HG03457 (cell line): ENCODE measurements at regions not wholly inside any gene's neighbourhood (a gene's known extent, or its start where the extent isn't known, plus 50 kb on each side); places are given as distances from the start of the nearest gene placed in this dataset.
"Not testable (repeated sequence)": the region's sequence is repeated elsewhere in the genome, so short reads cannot be mapped to it uniquely, and the experiment has no call there.

Experiments
- ATAC-seq: cut with Tn5 transposase; IDR thresholded peaks from one replicate; pipeline ENCODE4 v1.9.1; 2021; ENCODE audit warnings: moderate number of reproducible peaks; ENCODE audit not compliant: unreplicated experiment

DNA sequence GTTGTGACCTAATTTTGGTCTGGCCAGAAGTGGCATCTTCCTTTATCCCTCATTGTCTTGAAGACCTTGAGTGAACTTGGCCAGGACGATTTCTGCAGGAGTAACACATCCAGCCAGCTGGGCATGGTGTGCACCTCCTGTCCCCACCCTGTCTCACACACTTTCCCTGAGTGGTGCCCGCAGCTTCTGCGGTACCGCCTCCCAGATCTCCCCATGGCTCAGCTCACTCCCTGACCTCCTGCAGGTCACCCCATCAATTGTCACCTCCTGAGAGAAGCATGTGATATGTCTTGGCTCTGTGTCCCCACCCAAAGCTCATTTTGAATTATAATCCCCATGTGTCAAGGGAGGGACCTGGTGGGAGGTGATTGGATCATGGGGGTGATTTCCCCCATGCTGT is 50.2 kb upstream of the TP53I11 start:
- ATAC-seq: no peak

GRCh38 chr11:45001466-45002165 is 50.9 kb upstream of the TP53I11 start:
- no peak for ATAC-seq

- no peak for ATAC-seq
These were observed 54.4 kb upstream of the TP53I11 start for GRCh38 chr11:45005106-45005505.

- ATAC-seq: no peak
These were observed 56.3 kb upstream of the TP53I11 start for GRCh38 chr11:45007011-45007410.

DNA sequence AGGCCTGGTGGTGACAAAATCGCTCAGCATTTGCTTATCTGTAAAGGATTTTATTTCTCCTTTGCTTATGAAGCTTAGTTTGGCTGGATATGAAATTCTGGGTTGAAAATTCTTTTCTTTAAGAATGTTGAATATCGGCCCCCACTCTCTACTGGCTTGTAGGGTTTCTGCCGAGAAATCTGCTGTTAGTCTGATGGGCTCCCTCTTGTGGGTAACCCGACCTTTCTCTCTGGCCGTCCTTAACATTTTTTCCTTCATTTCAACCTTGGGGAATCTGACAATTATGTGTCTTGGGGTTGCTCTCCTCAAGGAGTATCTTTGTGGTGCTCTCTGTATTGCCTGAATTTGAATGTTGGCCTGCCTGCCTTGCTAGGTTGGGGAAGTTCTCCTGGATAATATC is 65.3 kb upstream of the TP53I11 start:
- not testable (repeated sequence) for ATAC-seq

- ATAC-seq: not testable (repeated sequence)
These were observed 65.8 kb upstream of the TP53I11 start for GRCh38 chr11:45016446-45016845.

DNA sequence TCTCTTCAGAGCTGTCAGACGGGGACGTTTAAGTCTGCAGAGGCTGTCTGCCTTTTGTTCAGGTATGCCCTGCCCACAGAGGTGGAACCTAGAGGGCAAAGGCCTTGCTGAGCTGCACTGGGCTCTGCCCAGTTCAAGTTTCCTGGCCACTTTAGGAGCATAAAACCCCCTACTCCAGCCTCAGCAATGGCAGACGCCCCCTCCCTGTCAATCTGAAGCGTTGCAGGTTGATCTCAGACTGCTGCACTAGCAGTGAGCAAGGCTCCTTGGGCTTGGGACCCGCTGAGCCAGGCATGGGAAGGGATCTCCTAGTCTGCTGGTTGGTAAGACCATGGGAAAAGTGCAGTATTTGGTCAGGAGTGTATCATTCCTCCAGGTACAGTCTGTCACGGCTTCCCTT is 66.6 kb upstream of the TP53I11 start:
- no peak for ATAC-seq

DNA sequence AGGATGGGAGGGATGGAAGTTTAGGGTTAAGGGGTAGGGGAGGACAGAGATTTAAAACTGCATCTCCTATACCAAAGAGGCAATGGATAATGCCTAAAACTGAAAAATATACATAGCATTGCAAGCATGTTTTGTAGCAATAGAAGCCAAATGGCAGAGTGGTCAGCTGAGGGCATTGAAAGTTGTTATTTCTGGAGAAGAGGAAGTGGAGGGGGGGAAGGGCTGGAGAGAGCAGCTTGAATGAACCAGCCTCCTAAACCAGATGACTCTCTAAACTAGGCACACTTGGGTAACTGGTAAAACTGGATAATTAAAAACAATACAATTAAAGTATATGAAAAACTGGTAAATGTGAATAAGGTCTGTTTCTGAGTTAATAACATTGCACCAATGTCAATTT is 70.3 kb upstream of the TP53I11 start:
- no peak for ATAC-seq

DNA sequence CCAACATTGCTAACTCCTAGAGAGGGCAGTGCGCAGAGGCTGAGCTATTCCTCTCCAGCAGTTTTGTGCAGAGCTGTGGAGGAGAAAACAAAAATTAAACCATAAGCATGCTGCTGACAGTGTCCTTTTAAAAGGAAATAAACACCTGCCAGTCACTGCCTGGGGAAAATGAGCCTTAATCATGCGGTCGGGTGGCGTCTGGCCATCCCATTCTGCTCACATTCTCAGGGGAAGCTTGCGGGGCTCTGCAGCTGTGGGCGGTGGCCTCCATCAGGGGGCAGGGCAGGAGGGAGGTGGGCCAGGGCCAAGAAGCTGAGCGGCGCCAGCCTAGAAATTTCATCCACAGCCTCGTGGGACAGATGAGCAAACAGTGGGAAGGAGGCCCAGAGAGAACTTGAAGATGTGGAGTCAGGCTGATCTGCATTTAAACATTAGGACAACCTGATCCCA is 71.0 kb upstream of the TP53I11 start:
- no peak for ATAC-seq

GRCh38 chr11:45022294-45023064 is 71.8 kb upstream of the TP53I11 start:
- ATAC-seq: no peak

DNA sequence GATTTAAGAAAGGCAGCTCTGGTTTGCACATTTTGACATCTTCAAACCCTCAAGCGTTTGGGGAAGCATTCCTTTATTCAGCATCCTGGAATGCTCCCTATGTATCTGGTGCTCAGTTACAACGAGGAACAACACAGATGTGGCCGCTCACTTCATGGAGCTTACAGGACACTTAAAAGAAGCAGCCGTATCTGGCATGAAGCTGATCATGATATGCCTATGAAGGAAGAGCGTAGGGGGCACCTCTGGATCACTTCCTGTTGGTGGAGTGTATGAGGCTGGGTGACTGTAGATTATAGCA is 72.3 kb upstream of the TP53I11 start:
- no peak for ATAC-seq

DNA sequence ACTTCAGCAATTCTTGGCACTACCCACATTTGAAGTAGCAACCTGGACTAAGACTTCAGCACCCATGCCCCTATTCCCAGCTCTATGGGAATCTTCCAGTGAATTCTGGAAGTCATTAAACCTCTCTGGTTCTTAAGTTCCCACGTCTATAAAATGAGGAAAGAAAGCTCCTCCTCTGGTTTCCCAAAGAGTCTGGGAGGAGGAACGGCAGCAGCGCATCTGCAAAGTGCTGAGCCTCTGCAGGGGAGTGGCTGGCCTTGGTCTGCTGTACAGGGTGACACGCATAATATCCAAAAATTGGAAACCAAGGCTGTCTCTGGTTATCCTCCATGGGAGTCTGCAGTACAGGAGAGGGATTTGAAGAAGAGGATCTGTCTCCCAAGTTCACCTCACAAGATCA is 73.6 kb upstream of the TP53I11 start:
- ATAC-seq: no peak

DNA sequence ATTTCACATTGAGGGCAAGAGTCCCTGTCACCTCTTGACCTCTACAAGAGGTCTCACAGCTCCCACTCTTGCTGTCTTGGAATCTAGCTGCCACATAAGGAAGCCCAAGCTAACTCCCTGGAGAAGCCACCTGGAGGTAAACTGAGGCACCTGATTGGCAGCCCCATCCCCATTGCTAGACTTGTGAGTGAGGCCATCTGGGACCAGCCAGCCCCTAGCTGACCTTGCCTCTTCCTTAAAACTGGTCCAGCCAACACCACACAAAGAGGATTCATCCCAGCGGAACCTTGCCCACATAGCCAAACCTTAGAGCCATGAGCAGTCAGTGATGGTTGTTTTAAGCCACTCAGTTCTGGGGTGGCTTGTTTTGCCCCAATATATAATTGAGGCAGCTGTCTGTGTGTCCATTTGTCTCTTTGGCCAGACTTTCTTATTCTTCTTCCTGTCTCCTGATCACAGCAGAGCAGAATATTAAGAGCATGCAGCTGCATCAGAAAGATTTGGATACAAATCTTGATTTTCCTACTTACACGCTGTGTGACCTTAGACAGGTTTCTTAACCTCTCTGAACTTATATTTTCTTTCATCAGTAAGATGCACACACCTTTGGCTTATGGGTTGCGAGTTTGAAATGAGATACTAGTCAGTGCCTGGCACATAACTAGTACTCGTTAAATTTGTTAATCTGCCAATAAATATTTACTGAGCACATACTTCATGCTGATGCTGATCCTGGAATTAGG is 74.3 kb upstream of the TP53I11 start:
- ATAC-seq: no peak

- ATAC-seq: no peak
These were observed 75.2 kb upstream of the TP53I11 start for GRCh38 chr11:45025716-45026492.

- no peak for ATAC-seq
These were observed 76.2 kb upstream of the TP53I11 start for GRCh38 chr11:45026835-45027234.

DNA sequence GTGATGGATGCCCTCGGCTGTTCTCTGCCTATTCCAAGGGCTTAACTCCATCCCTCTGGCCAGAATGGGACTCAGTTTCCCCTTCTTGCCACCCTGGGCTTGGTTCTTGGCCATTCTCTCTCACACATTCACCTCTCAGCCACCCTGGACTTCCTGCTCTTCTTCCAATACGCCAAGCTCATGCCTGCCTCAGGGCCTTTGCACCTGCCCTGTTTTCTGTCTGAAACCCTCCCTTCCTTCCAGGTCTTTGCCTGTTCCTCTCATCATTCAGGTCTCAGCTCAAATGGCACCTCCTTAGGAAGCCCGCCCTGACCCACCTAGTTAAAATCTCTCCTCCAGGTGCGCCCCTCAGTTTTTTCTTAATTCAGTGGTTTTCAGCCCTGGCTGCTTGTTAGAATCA is 76.6 kb upstream of the TP53I11 start:
- no peak for ATAC-seq

DNA sequence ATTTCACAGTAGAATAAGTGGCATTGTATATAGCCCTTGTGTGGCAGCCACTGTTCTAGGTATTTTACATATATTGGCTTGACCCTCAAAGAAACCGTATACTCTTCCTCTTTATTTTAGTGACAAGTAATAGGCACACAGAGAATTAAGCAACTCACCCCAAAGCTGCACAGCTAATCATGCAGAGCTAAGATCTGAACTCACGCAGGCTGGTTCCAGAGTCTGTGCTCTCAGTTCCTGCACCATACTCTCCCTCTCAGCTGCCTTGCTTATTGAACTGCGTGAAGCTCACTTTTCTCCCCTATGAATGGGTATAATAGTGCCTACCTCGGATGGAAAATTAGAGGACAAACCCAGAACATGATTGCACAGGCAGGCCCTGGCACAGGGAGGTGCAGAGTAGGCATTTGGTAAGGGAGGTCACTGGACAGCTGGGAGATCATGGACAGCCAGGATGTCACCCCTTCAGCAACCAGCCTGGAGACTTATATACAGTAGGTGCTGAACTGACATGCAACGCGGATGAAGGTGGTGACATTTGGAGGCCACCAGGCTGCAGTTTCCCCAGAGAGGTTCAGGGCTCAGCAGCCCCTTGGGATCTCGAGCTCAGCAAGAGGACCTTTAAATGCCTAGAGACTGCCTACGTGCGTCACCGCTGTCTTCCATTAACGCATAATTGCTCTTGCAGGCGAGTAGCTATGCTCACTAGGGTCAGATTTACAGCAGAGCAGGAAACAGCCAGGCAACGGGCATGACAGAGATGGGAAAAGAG is 78.4 kb upstream of the TP53I11 start:
- no peak for ATAC-seq

- no peak for ATAC-seq
These were observed 80.1 kb upstream of the TP53I11 start for GRCh38 chr11:45030778-45031177.

DNA sequence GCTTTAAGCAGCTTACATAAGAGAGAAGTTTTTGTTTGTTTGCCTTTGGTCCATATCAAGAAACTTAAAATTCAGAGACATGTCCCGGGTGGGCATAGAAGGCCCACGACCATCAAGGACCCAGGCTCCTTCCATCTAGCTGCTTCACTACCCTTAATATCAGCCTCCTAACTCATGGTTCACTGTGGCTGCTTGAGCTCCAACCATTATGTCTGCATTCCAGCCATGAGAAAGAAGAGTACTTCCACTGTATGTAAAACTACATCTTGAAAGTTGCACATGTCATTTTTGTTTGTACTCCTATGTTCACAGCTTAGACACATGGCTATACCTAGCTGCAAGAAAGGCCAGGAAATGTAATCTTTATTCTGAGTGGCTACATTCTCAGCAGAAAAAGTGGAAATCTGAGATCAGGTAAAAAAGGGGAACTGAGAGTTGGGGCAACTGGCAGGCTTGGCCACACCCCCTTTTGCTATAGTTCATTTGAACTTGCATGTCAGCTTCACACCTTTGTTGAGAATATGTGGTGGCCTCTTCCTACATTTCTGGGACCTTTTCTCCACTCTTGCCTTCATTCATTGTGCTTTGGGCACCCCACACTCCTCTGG is 81.3 kb upstream of the TP53I11 start:
- peak; percentile 71 for ATAC-seq

- ATAC-seq: no peak
These were observed 84.7 kb upstream of the TP53I11 start for GRCh38 chr11:45035413-45035812.
